ENCODE measurements at regions not wholly inside any gene's neighbourhood (a gene's known extent, or its start where the extent isn't known, plus 50 kb on each side); places are given as distances from the start of the nearest gene placed in this dataset.
"Not testable (repeated sequence)": the region's sequence is repeated elsewhere in the genome, so short reads cannot be mapped to it uniquely, and the experiment has no call there.

DNA sequence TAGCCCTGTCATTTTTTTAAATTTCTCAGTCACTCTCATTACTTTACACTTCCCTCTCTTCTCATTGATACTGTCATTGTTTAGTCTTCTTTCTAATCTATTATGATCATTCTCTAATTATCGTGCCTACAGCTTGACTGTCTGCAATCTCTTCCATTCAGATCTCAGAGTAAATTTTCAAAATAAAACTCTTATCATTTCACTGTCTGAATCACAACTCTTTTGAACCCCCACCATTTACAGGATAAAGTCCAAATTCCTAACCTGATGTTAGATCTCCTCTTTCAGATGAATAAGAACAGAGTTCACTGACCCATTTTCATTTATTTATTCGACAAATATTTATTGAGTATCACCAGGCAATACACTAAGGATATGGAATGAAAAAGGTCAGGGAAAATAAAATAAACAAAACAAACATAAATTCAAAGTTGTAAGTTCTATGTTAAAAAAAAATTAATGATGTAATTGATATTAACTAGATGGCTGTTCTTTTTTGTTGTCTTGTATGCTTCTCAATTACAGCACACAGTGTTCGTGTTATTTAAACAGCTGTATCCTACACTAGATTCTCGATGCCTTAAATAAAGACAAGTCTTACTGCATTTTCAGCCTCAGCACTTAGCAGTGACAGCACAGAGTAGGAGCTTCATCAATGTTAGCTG is 631.0 kb downstream of the IRS1 start:
- DNase-seq (ENCODE audit: low read depth in 2 of 2) = no peak

DNA sequence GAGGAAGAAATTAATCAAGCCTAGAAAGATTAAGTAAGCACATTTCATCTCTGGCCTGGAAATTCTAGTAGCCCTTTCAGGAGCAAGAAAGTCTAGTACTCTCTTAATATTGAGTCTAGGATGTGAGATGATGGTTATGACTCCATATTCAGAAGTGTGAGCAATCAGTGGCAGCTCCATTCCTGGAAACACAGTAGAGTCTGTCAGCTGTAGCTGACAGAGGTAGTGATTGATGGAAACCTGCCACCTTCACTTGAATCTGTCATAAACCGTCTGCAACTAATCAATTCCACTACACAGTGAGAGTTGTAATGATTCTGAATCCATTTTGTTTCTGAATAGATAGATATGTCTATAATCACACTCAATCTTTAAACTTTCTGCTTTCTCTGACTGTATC is 635.1 kb downstream of the IRS1 start:
- DNase-seq (ENCODE audit: low read depth in 2 of 2) = no peak

DNA sequence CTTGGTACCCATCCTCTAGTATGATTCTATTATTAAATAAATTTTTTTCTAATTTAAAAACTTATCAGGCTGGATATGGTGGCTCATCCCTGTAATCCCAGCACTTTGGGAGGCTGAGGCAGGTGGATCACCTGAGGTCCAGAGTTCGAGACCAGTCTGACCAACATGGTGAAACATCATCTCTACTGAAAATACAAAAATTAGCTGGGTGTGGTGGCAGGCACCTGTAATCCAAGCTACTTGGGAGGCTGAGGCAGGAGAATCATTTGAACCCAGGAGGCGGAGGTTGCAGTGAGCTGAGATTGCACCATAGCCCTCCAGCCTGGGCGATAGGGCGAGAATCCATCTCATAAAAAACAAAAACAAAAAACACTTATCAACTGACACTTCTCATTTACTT is 639.0 kb downstream of the IRS1 start:
- DNase-seq (ENCODE audit: low read depth in 2 of 2) = not testable (repeated sequence)

DNA sequence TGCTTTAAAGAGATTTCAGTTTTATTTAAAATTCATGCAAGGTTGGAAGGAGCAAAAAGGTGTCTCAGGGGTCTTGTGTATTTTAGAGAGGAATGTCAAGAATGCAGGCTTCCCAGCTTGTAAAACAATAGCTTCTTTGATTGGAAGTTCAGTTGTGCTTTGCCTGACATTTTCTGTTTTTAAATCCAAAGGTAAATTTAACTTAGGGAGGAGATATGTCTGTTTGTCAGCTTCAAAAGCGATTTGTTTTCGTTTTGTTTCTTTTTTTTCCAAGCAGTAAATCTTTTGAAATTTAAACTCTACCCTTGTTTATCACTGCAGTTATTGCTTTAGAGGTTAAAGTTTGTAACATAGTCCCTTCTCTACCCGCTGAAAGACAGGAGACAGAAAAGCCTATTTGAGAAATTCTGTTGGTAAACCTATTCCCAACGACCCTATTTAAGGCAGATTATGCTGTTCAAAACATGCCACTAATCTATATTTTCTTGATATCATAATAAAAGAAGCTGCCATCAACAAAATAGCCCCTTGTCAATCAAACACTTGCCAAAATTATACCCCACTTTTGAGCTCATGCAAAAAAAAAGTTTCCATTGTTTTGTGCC is 639.6 kb downstream of the IRS1 start:
- no peak for DNase-seq (ENCODE audit: low read depth in 2 of 2)

DNA sequence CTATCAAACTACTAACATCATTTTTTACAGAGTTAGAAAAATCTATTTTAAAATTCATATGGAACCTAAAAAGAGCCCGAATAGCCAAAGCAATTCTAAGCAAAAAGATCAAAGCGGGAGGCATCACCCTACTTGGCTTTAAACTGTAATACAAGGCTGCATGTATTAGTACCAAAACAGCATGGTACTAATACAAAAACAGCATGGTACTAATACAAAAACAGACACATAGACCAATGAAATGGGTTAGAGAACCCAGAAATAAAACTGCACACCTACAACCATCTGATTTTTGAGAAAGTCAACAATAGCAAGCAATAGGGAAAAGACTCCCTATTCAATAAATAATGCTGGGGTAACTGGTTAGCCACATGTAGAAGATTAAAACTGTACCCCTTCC is 640.7 kb downstream of the IRS1 start:
- DNase-seq (ENCODE audit: low read depth in 2 of 2) = no peak

DNA sequence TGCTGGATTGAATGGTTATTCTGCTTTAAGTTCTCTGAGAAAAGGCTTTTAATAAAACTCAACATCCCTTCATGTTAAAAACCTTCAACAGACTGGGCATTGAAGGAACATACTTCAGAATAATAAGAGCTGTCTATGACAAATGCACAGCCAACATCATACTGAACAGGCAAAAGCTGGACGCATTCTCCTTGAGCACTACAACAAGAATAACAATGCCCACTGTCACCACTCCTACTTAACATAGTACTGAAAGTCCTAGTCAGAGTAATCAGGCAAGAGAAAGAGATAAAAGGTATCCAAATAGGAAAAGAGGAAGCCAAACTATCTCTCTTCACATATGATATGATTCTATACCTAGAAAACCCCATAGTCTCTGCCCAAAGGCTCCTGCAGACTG is 641.4 kb downstream of the IRS1 start:
- DNase-seq (ENCODE audit: low read depth in 2 of 2) = no peak

DNA sequence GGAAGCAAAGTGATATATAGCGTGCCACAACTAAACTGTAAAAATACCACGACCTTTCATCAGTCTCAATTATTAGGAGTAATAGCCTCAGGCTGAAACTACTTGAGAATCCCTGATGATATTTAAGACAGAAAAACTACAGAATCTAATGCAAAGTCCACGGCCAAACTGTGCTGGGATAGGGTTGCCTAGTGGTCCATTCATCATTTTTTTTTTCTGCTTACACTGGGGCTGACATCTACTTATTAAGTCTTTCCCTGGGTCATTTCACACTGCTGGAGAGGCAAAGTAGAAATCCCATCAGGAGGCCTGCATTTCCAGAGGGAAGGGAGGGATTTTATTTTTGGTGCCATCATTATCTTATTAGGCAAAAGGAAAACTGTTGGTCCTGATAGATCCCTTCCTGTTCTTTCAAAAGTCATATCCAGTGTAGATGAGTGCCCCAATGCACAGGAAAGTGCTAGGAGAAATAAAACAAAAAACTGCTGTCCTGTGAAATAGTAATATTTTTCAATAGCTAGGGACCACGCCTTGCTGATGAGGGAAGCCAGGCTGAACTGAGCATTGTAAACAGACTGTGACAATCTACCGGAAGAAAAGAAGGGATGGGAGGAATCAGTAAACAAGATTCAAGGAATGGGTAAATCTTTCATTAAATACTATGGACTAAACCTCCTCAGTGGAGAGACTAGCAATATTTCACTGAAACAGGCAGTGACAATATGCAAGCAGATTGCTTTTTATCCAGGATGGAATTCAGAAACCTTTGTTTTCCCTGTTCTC is 644.3 kb downstream of the IRS1 start:
- no peak for DNase-seq (ENCODE audit: low read depth in 2 of 2)

DNA sequence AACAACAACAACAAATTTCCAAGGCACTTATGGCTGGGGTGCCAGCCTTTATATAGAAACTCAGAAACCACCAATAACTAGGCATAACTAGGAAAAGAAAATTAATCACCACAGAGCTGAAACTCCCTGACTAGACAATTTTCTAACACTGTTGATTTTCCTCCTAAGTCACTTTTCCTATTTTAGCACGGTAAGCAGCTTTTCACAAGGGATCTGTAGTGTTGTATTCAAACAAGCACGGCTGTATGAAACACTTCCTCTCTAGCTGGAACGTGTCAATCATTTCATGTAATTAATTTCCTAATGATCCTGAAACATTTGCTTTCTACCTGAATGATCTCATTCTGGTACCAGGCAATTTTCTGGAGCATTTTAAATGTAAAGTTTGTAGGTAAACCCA is 645.0 kb downstream of the IRS1 start:
- no peak for DNase-seq (ENCODE audit: low read depth in 2 of 2)

DNA sequence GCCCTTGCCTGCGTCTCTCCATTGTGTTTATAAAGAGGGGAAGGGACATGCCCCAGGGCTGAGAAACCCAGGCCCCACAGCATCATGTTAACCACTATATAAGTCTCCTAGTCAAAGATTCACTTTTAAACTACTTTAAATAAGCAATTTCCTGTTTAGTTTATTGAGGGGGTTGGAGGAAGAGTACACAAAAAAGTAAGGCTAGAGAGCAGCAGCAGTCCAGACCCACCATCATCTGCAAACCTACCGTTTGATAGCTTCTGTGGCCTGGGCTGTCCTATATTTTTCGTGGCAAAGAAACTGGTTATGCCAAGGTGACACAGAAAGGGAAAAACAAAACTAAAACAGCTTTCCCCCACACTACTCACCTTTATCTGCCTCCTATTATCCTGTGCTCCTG is 646.1 kb downstream of the IRS1 start:
- no peak for DNase-seq (ENCODE audit: low read depth in 2 of 2)

DNA sequence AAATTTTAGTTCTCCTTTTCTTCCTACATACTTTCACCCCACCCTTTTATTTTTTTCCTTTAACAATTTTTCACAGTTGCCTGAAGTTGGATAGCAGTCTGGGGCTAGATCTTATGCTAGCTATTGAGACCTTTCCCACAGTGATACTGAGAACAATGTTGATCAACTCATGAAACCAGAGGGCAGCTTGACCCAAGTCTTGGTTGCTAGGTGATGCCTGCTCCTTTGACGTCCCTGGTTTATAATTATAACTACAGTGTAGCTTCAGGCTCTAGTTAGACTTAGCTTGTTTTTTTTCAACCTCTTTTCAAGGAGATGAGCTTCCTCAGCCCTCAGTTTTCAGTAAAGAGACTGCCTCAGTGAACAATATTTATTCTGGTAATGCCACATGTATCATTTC is 648.5 kb downstream of the IRS1 start:
- no peak for DNase-seq (ENCODE audit: low read depth in 2 of 2)

DNA sequence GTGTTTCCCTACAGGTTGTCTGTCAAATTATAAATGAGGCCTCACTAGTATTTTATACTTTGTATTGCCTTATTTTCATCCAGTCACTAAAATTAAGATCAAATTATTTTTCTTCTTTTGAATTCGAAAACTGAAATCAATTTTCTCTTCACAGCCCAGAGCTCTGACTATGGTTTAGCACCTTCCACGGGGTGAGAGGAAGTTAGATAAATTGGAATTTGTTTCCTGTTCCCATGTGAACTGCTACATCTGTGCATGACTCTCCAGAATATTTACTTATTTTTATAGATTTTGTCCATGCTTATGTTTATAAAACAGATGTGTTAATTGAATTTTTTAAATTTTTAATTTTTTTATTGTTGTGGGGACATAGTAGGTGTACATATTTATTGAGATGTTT is 656.5 kb downstream of the IRS1 start:
- no peak for DNase-seq (ENCODE audit: low read depth in 2 of 2)

DNA sequence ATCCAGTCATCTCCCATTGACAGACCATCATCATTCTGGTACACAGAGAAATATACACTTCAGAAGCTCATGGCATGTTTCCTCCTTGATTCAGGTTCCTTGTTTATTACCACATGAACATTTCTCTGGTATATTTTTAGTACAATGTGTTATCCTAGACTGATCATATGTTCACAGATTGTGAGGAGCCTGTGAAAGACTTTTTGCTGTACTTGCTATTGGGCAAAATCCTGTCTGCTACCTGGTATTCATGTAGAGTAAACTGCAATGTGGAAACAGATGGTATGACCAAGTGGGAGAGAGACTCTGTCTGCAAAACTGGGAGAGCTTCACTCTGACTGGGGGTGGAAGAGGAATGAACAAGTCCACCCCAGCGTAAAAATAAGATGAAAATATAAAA is 657.2 kb downstream of the IRS1 start:
- DNase-seq (ENCODE audit: low read depth in 2 of 2) = no peak

DNA sequence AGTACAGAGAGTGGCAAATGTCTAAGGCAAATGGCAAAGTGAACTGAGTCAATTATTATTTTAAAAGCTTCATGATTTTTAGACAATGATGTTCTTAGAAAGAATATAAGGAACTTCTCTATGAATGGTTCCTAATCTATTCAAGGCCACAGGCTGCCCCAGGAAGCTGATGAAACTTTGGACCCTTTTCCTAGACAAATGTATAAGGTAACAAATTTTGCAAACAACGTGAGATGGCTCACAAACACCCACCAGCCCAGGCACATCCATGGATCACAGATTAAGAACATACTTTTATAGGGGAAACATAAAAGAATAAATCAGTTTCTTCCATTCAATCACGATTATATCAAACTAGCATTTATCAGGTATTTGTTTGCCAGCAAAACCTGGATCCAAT is 659.0 kb downstream of the IRS1 start:
- DNase-seq (ENCODE audit: low read depth in 2 of 2) = no peak

DNA sequence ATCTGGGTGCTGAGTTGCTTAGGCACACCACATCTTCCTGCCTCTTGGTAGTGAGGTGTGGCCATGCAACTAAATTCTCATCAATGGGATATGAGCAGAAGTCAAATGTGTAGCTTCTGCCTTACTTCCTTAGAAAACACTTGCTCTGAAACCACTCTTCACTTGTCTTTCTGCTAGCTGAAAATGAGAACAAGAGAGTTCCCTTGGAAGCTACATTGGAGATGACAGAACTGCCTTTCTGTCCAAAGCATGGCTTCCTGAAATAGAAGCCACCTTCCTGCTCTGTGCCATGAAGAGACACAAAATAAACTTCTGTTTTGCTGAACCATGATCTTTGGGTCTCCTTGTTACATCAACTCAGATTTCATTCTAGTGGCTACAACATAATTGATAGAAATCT is 659.9 kb downstream of the IRS1 start:
- no peak for DNase-seq (ENCODE audit: low read depth in 2 of 2)

DNA sequence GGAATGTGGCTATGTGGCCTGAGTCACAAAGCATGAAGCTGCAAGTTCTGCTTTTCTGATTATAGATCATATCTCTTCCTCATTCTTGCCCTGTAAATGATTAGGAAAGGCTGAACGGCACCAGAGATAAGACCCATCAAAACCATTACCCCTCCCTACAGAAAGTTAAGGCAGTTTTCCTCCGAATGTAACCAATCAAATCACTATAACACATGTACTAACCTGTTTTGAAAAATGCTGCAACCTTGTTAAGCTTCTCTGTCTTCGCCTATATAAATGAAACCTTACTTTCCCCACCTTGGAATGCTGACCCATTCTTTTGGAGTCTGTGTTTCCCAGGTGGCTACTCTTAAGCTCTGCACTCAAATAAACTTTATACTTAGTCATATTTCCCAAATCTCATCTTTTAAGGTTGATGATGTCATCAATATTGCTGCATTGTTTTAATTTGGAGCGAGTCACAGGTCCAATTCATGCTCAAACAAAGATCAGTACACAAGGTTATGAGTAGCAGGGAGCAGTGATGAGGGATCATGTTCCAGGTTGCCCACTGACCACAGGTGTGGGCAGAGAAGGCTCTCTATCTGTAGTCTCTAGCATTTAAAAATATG is 662.3 kb downstream of the IRS1 start:
- no peak for DNase-seq (ENCODE audit: low read depth in 2 of 2)

DNA sequence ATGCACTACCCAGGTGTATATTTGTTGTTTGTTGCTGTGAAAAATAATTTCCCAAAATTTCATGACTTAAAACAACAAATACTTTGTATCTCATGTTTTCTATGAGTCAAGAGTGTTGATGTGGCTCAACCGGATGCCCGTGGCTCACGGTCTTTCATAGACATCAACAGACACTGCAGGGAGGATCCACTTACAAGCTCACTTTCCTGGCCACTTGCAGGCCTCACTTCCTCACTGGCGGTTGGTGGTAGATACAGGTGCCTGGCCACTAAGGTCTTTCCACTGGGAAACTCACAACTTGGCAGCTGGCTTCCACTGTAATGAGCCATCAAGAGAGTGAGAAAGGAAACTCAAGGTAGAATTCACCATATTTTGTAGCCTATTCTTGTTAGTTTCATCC is 662.9 kb downstream of the IRS1 start:
- DNase-seq (ENCODE audit: low read depth in 2 of 2) = no peak

DNA sequence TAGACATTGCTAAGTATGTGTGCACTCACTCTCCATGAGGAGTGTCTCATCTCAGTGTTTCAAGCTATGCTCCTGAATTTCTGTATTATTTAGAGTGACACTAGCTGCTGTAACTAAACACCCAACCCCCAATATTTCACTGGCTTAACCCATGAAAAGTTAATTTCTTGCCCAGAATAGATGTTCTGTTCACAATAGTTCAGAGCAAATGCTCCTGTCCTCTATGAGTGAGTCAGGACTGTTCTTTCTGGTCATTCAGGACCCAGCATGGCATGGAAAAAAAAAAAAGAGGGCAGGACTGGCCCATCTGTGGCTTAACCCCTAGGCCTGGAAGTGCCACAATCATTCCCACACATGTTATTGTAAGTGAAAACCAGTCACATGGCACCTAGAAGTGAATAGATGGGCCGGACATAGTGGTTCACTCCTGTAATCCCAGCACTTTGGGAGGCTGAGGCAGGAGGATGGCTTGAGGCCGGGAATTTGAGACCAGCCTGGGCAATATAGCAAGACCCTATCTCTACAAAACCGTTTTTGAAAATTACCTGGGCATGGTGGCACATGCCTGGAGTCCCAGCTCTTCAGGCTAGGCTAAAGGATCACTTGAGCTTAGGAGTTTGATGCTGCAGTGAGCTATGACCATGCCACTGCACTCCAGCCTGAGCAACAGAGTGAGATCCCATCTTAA is 663.6 kb downstream of the IRS1 start:
- no peak for DNase-seq (ENCODE audit: low read depth in 2 of 2)

DNA sequence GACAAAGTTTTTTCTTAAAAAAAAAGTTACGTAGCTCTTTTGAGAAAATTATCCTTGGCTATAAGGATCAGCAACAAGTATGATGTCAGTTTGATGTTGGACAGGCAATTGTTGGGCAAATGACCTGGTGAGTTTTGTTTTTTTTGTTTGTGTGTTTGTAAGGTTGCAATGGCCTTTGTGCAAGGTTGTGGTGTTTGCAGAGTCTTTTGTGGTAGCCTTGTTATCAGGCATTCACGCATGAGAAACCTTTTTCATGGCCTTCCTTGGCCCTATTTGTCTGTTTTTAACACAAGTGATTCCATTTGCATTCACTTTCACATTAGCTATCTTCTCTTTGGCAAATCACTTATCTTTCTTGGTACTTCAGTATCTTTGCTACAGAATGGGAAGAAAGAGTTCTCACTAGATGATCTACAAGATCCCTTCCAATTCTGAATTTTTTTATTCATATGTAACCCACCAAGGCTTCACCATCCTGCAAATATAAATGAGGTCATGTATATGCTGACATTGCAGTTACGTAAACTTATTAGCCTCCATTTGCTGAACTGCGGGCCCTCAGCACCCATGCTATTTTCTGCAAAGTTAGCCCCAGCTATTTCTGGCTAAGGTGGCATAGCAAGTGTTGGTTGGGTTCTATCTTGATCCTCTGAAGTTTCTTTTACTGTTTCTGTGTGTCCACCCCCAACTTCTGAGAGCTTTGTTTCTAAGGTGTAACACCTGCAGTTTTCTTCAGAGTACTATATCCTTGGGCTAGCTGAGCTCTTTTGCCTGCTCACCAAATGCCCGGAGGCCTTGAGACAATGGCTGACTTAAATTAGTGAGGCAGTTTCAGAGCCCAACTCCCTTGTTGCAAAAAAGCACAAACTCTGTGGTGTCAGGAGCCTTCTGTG is 667.1 kb downstream of the IRS1 start:
- DNase-seq (ENCODE audit: low read depth in 2 of 2) = no peak

DNA sequence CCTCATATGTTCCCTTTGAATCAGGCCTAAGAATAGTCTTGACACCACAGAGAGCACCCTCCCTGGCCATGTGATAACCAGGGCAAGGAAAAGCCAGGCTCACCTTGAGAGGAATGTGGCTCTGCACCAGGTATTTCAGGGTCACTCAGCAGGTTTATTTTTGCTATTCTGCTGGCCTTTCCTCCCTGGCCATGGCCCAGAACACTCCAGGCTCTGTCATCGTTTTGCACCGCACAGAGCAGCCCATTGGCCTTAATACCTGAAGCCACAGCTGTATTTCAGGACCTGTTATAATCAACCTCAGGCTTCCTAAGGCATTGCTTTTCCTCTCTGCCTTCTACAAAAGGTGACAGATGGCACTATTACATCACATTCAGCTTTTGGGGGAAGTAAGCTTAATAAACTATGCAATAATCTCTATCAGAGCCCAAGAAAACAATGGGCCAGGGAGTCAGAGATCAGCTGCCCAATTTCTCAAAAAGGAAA is 668.3 kb downstream of the IRS1 start:
- no peak for DNase-seq (ENCODE audit: low read depth in 2 of 2)

DNA sequence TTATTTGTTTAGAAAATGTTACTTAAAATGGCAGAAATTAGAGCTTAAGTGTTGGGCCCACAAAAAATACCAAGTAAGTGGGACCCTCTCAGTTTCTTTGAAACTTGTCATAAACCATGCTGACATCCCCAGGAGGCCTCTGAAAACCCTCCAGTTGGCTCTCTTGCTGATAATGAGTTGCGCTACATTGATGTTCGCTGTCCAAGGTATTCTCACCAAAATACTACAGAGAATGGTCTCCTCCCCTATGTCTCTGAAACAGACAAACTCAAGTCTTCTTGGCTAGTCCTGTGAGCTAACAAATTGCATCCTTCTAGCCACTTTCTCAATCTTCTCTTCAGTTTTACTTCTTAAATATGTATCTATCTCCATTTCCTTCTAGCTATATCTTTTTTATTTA is 669.4 kb downstream of the IRS1 start:
- DNase-seq (ENCODE audit: low read depth in 2 of 2) = no peak

DNA sequence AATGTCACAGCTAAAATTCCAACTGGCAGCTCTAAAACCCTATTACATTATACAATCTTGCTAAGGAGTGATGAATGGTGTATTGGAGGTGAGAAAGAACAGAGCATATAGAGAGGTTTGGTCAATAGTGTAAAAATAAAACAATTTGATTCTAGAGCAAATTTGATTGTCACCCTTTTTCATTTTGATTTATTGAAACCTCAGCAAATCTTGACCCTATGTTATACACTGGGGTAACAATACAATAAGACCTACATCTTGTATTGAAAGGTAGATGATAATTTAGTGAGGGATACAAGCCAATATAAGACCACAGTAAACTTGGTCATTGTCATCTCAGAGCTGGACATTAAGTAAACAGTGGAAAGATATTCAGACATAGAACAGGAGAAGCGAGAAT is 671.9 kb downstream of the IRS1 start:
- no peak for DNase-seq (ENCODE audit: low read depth in 2 of 2)
